DND-41 (cell line): ENCODE measurements at regions not wholly inside any gene's neighbourhood (a gene's known extent, or its start where the extent isn't known, plus 50 kb on each side); places are given as distances from the start of the nearest gene placed in this dataset.

Source experiments
- CTCF ChIP-seq: IDR thresholded peaks from 2 replicates; pipeline ENCODE4 v1.5.1; 2012; ENCODE audit warnings: borderline replicate concordance, low read length, moderate library complexity, mild to moderate bottlenecking; ENCODE audit not compliant: poor library complexity, severe bottlenecking; ENCODE audit errors: extremely low read depth
- EZH2 ChIP-seq: IDR thresholded peaks from 3 replicates; pipeline ENCODE4 v1.6.1; 2012; ENCODE audit warnings: borderline replicate concordance, low read depth, mild to moderate bottlenecking, moderate library complexity, low read length, inconsistent platforms; ENCODE audit not compliant: severe bottlenecking

- TF ChIP-seq CTCF (no peak), EZH2 (no peak)
Observed at GRCh38 chr7:136230210-136230609, 253.1 kb upstream of the MTPN start.
